Stimulated activated CD4-positive, alpha-beta T cell treated with anti-CD3 and anti-CD28 coated beads, Interleukin-4, amount 100 ng/mL, for 1 hour (primary cell): ENCODE measurements at regions not wholly inside any gene's neighbourhood (a gene's known extent, or its start where the extent isn't known, plus 50 kb on each side); places are given as distances from the start of the nearest gene placed in this dataset.

ENCODE experiments used
- DNase-seq: peaks from one replicate; pipeline ENCODE4 v3.0.0-alpha.2; 2020

GRCh38 chr1:38275960-38276359 lies 229.4 kb upstream of the POU3F1 start:
- no peak for DNase-seq

- DNase-seq: no peak
These were observed 228.4 kb upstream of the POU3F1 start for GRCh38 chr1:38274974-38275373.

- no peak for DNase-seq
These were observed 226.7 kb upstream of the POU3F1 start for GRCh38 chr1:38273196-38273804.

GRCh38 chr1:38272515-38272914 lies 225.9 kb upstream of the POU3F1 start:
- no peak for DNase-seq

- no peak for DNase-seq
These were observed 224.4 kb upstream of the POU3F1 start for GRCh38 chr1:38270849-38271633.

- no peak for DNase-seq
These were observed 223.6 kb upstream of the POU3F1 start for GRCh38 chr1:38269923-38270848.

GRCh38 chr1:38268226-38268625 lies 221.6 kb upstream of the POU3F1 start:
- DNase-seq: no peak

GRCh38 chr1:38267037-38268036 lies 220.7 kb upstream of the POU3F1 start:
- DNase-seq: no peak

- DNase-seq: no peak
These were observed 219.6 kb upstream of the POU3F1 start for GRCh38 chr1:38266197-38266520.

GRCh38 chr1:38265293-38266196 lies 219.0 kb upstream of the POU3F1 start:
- no peak for DNase-seq

- no peak for DNase-seq
These were observed 216.8 kb upstream of the POU3F1 start for GRCh38 chr1:38263438-38263837.

GRCh38 chr1:38261574-38261973 lies 215.0 kb upstream of the POU3F1 start:
- no peak for DNase-seq

- no peak for DNase-seq
These were observed 211.6 kb upstream of the POU3F1 start for GRCh38 chr1:38258085-38258627.

GRCh38 chr1:38257374-38257773 lies 210.8 kb upstream of the POU3F1 start:
- no peak for DNase-seq

GRCh38 chr1:38256072-38256471 lies 209.5 kb upstream of the POU3F1 start:
- DNase-seq: no peak

- DNase-seq: no peak
These were observed 206.7 kb upstream of the POU3F1 start for GRCh38 chr1:38253314-38253713.

- no peak for DNase-seq
These were observed 203.8 kb upstream of the POU3F1 start for GRCh38 chr1:38250356-38250755.

- DNase-seq: no peak
These were observed 202.4 kb upstream of the POU3F1 start for GRCh38 chr1:38249001-38249400.

- DNase-seq: no peak
These were observed 200.7 kb upstream of the POU3F1 start for GRCh38 chr1:38246955-38247952.
